ENCODE measurements at regions not wholly inside any gene's neighbourhood (a gene's known extent, or its start where the extent isn't known, plus 50 kb on each side); places are given as distances from the start of the nearest gene placed in this dataset.

DNA sequence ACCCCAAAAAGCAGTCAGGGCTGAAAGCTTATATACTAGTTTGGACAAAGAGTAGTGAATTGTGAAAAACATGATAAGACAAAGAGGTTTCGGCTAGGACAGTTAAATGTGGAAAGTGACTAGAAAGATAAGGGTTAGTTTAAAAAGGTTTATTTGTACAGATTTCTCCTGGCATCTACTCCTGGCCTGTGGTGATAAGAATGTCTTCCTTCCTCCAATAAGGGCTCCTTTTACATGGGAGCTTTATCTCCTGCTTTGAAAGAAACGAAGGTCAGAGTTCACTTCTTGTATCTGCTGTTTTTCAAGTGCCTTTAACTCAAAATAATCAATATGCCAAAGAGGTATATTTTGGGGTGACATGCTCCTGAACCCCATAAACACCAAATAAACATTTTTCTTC lies 776.1 kb upstream of the COX7C start:
- TF ChIP-seq, protein P1, sequence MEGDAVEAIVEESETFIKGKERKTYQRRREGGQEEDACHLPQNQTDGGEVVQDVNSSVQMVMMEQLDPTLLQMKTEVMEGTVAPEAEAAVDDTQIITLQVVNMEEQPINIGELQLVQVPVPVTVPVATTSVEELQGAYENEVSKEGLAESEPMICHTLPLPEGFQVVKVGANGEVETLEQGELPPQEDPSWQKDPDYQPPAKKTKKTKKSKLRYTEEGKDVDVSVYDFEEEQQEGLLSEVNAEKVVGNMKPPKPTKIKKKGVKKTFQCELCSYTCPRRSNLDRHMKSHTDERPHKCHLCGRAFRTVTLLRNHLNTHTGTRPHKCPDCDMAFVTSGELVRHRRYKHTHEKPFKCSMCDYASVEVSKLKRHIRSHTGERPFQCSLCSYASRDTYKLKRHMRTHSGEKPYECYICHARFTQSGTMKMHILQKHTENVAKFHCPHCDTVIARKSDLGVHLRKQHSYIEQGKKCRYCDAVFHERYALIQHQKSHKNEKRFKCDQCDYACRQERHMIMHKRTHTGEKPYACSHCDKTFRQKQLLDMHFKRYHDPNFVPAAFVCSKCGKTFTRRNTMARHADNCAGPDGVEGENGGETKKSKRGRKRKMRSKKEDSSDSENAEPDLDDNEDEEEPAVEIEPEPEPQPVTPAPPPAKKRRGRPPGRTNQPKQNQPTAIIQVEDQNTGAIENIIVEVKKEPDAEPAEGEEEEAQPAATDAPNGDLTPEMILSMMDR (IDR thresholded peaks at IDR 0.05), result no peak
- no peak for TF ChIP-seq POLR2A (IDR thresholded peaks at IDR 0.05)
